GM19467 (cell line): ENCODE measurements at regions not wholly inside any gene's neighbourhood (a gene's known extent, or its start where the extent isn't known, plus 50 kb on each side); places are given as distances from the start of the nearest gene placed in this dataset.

ENCODE experiments used
- ATAC-seq: cut with Tn5 transposase; IDR thresholded peaks from one replicate; pipeline ENCODE4 v1.9.1; 2021; ENCODE audit warnings: mild to moderate bottlenecking, moderate library complexity; ENCODE audit not compliant: unreplicated experiment

DNA sequence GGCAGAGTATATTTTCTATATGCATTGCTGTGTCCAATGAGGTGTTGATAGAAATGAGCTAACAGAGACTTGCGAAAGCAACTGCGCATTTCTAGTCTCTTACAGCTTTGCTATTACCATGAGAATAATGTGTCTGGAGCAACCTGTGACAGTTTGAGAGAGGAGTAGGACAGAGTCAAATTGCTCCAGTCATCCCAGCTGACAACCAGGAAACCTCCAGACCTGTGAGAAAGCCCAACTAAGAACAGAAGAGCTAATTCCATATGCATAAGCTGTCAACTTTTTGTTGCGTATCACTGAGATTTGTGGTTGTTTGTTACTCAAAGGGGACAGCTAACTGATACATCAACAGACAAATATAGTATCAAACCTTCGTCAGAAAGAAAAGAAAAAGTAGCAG lies 354.1 kb upstream of the LRRC7 start:
- ATAC-seq, result no peak

- ATAC-seq, result no peak
Observed at GRCh38 chr1:69215883-69216282, 351.8 kb upstream of the LRRC7 start.

GRCh38 chr1:69220672-69221071 lies 347.1 kb upstream of the LRRC7 start:
- ATAC-seq, result no peak

- ATAC-seq, result no peak
Observed at GRCh38 chr1:69221524-69221923, 346.2 kb upstream of the LRRC7 start.

- ATAC-seq, result no peak
Observed at GRCh38 chr1:69223156-69223555, 344.6 kb upstream of the LRRC7 start.

GRCh38 chr1:69228501-69228900 lies 339.2 kb upstream of the LRRC7 start:
- ATAC-seq, result no peak

DNA sequence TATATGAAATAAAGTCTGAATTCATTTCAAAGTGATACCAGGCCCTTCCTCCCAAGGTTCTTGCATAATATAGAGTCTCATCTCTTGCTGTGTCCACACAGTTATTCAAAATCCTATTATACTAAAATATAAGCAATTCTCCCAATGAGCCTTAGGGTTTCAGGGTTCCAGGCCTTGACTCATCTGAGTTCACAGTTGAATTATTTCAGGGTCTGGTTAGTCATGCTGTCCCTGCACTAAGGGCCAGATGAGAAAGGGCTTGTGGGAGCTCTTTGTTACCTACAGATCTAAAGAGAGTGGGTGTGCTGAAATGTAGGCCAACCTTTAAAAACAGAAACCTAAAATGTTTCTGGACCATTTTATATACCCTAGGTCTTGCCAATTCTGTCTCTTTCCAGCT lies 337.5 kb upstream of the LRRC7 start:
- ATAC-seq, result no peak

- ATAC-seq, result no peak
Observed at GRCh38 chr1:69233463-69233862, 334.3 kb upstream of the LRRC7 start.

- ATAC-seq, result no peak
Observed at GRCh38 chr1:69244211-69244610, 323.5 kb upstream of the LRRC7 start.

GRCh38 chr1:69246109-69246508 lies 321.6 kb upstream of the LRRC7 start:
- ATAC-seq, result no peak

GRCh38 chr1:69246710-69247109 lies 321.0 kb upstream of the LRRC7 start:
- ATAC-seq, result no peak

DNA sequence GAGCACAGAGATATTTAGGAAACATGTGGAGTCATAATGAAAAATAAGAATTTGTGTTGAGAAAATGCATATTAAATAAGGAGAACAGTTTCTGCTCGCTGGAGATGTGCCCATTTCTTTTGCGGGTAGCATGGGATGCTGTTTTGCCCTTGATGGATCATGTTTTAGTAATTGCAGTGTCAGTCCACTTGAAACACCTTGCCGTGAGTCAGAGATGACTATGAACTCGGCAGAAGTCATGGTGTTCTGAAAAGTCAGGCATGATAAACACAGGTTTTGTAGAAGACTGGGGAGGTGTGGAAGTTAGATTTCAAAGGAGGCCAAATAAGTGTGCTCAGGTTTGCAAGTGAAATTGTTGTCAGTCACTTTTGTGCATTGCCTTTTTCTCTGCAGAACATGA lies 315.0 kb upstream of the LRRC7 start:
- ATAC-seq, result no peak

DNA sequence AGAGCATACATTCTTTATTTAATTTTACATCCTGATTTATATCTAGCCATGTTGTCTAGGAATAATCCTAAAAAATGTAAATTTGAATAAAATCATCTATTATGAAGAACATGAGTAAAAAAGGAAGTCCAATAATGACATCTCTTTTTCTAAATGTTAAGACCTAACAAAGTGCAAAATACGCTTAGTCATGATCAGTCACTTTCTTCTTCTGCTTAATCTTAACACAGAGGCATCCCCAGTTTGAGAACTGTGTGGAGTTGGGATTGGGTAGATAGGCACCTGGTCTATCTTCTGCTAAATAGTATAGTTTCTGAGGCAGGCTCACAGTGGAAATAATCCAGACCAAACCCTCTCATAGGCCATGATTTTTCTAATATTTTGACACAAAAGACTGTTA lies 311.7 kb upstream of the LRRC7 start:
- ATAC-seq, result no peak

- ATAC-seq, result no peak
Observed at GRCh38 chr1:69258842-69259241, 308.9 kb upstream of the LRRC7 start.

GRCh38 chr1:69263921-69264391 lies 303.8 kb upstream of the LRRC7 start:
- no peak for ATAC-seq

DNA sequence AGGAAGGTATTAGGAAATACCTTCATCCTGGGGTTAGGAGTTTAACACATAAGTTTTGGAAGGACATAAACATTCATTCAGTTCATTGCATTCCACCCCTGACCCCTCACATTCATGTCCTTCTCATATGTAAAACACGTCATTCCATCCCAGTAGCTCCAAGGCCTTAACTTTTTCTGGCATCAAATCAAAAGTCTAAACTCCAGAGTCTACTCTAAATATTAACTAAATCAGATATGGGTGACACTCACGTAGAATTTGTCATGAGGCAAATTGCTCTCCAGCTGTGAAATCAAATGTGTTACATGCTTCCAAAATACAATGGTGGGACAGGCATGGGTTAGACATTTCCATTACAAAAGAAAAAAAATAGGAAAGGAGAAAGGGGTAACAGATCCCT lies 298.2 kb upstream of the LRRC7 start:
- no peak for ATAC-seq

GRCh38 chr1:69271587-69272125 lies 296.1 kb upstream of the LRRC7 start:
- ATAC-seq, result no peak

DNA sequence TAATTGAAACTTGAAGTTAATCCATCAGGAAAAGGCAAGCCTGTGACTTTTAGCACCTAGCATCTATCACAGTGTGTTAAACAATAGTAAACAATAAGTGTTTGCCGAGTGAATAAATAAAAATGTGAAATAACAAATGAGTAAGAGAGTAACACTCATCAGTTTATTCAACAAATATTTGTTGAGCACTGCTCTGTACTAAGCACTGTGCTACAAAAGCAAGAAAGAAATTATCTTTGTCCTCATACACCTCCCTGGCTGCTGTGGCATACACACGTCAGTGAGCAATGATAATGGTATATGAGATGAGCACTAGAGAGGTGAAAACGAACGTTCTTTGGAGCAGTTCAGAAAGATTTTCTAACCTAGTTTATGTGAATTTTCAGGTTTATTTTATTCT lies 295.0 kb upstream of the LRRC7 start:
- ATAC-seq, result no peak

- no peak for ATAC-seq
Observed at GRCh38 chr1:69278923-69279322, 288.8 kb upstream of the LRRC7 start.

DNA sequence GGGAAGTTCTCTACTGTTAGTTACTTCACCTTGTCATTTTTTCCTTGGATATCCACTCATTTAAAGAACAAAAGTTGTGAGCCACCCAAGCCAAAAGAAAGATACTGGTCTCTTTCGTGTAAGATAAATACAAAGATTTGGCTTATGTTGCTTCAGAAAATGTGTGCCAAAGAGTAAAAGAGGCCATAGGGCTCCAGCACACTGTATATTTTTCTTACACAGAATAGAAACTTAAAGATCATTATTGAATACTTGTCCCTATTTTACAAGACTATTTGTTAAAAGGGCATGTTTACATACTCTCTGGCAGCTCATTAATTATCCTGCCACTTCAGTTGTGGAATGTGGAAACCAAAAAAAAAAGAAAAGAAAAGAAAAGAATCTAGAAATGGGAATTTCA lies 284.2 kb upstream of the LRRC7 start:
- no peak for ATAC-seq

GRCh38 chr1:69284508-69284907 lies 283.2 kb upstream of the LRRC7 start:
- no peak for ATAC-seq

GRCh38 chr1:69288416-69288815 lies 279.3 kb upstream of the LRRC7 start:
- no peak for ATAC-seq

- ATAC-seq, result no peak
Observed at GRCh38 chr1:69290291-69290690, 277.4 kb upstream of the LRRC7 start.

GRCh38 chr1:69291541-69291940 lies 276.2 kb upstream of the LRRC7 start:
- no peak for ATAC-seq
